Superior temporal gyrus (tissue), 1 donor: ENCODE measurements at regions not wholly inside any gene's neighbourhood (a gene's known extent, or its start where the extent isn't known, plus 50 kb on each side); places are given as distances from the start of the nearest gene placed in this dataset.

Experiments used
- DNase-seq: peaks from one replicate; pipeline ENCODE4 v3.0.0-alpha.2; 2016; ENCODE audit errors: extremely low spot score

DNA sequence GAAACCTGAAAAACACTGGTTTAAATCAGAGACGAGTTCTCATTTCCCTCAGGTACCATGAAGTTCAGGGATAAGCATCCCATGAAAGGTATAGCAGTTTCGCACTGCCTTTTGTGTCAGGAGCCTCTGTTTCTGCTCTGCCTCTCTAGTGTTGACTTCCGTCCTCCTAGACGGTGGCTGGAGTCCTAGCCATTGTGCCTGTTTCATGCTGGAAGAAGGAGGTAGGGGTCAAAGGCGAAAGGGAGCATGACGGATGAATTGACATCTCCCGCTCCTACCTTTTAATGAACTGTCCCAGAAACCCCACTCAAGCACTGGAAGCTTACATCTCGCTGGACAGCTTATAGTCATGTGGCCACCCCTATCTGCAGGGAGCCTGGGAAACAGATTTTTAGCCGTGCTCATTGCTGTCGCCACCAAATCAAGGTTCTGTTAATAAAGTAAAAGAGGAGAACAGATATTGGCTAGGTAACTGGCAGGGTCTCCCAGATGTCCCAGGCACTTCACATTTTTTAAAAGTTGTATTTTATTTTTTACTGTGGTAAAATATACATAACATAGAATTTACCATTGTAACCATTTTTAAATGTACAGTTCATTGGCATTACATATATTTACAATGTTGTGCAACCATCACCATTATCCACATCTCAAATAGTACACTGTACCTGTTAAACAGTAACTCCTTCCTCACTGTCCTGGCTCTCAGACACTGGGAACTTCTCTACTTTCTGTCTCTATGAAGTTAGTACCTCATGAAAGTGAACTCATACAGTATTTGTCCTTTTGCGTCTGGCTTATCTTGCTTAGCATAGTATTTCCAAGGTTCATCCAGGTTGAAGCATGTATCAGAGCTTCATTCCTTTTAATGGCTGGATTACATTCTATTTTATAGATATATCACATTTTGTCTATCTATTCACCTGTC is 55.0 kb upstream of the CTLA4 start:
- DNase-seq: no peak

- DNase-seq: no peak
Measured at GRCh38 chr2:203813684-203814083, 53.9 kb upstream of the CTLA4 start.

DNA sequence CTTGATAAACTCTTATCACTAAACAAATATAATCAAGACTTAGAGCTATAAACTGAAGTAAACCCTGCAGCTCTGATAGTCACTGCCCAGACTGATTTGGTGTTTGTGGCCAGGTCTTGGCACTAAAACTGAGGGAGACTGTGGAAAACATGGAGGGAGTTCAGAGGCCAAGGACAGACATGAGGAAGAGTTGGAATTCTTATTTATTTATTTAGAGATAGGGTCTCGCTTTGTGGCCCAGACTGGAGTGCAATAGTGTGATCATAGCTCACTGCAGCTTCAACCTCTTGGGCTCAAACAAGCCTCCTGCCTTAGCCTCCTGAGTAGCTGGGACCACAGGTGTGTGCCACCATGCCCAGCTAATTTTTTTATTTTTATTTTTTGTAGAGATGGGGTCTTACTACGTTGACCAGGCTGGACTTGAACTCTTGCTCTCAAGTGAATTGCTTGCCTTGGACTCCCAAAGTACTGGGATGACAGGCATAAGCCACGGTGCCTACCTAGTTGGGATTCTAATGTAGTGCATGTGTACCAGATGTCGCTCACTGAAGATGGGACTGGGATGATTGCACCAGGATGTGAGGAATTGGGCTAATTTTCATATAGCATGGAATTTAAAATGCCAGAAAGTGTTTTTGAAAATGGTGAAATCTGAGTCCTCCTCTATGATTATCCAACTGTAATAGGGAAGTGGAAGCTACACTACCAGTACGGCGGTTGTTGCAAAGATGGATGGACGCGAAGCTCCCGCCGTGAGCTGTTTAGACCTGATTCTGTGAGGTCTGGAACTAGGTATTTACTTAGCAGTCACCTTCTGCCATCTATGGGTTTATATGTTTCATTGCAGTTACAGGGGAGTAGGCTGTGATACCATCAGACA is 52.7 kb upstream of the CTLA4 start:
- peak; percentile 77 for DNase-seq

GRCh38 chr2:203815541-203815898 is 52.1 kb upstream of the CTLA4 start:
- no peak for DNase-seq

DNA sequence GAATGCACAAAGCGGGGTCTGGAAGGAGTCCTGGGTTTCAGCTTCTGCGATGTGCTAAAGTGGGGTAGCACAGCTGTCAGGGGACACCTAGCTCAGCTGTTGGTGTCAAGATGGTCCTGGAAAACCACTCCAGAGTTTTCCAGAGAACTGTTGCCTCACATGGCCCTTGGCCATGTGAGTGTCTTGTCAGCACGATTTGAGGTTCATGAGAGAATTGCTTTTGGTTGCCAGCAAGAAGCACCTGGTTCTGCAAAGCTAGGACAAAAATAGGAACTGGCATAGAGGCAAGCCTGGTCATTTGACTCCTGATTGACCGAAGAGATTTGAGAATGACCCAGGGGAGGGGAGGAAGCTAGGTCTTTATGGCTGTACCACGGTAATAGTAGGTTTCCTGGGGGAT is 50.4 kb upstream of the CTLA4 start:
- no peak for DNase-seq
